ENCODE measurements at regions not wholly inside any gene's neighbourhood (a gene's known extent, or its start where the extent isn't known, plus 50 kb on each side); places are given as distances from the start of the nearest gene placed in this dataset.

DNA sequence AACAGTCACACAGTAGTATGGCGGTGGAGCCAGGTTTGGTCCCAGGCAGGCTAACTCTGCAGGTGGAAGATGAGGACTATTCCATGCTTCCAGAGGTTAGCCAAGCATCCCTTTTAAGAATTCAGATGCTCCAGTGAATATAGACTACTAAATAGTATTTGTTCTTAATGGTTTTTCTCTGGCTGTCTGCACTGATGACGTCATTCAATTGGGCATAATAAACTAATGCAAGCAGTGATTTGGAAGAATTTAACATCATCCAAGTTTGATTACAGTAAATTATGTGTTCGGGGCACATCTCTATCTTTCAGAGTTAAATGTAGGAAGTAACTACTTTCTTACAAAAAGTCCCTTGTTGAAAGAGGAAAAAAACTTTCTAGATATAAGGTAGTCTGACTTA lies 78.8 kb upstream of the RND3 start:
- TF ChIP-seq GATA3 (IDR thresholded peaks at IDR 0.05; ENCODE audit: low read depth, low read length) (no peak), GATA2 (IDR thresholded peaks at IDR 0.05; ENCODE audit: low read depth, low read length) (no peak)

Measured in SH-SY5Y (cell line).